HG03060 (cell line): ENCODE measurements at regions not wholly inside any gene's neighbourhood (a gene's known extent, or its start where the extent isn't known, plus 50 kb on each side); places are given as distances from the start of the nearest gene placed in this dataset.

Experiments used
- ATAC-seq: cut with Tn5 transposase; IDR thresholded peaks from one replicate; pipeline ENCODE4 v1.9.1; 2021; ENCODE audit warnings: low read depth, moderate number of reproducible peaks; ENCODE audit not compliant: unreplicated experiment

DNA sequence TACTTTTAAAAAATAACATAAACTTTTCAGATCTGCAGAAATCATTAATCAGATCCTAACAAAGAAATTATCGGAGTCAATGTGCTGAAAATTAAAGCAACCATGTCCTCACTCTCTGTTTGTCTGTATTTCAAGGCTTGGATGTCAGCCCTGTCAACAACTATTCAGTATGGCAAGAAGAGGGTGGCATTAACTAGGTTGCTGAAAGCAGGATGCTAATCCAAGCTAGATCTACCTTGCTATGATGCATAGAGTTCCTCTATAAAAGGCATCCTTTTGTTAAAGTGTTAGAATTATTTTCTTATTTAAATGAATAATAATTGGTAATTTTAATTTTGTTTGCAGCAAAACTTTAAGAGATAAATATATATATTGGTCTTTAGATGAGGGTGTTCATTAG, 800.8 kb downstream of the CDH11 start:
- no peak for ATAC-seq

DNA sequence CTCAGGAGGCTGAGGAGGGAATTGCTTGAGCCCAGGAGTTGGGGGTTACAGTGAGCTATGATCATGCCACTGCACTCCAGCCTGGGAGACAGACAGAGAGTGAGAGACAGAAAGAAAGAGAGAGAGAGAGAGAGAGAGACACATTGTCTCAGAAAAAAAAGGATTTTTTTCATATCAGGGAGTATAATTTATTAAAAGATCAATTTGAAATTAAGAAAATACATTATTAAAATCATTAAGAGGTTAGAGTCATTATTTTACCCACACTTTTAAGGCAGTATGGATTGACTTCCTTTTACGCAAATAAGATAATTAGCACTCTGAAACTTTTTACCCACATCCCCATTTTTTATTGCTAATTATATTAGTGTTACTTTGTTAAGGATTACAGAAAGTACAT, 804.3 kb downstream of the CDH11 start:
- ATAC-seq = no peak

DNA sequence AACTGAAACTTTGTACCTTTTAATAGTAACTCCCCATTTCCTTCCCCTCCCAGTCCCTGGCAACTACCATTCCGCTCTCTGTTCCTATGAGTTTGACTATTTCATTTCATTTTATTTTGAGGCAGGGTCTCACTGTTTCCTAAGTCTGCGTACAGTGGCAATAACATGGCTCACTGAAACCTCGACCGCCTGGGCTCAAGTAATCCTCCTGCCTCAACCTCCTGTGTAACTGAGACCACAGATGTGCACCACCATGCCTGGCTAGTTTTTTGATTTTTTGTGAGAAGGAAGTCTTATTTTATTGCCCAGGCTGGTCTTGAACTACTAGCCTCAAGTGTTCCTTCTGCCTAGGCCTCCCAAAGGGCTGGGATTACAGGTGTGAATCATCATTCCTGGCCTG, 808.1 kb downstream of the CDH11 start:
- ATAC-seq = no peak

DNA sequence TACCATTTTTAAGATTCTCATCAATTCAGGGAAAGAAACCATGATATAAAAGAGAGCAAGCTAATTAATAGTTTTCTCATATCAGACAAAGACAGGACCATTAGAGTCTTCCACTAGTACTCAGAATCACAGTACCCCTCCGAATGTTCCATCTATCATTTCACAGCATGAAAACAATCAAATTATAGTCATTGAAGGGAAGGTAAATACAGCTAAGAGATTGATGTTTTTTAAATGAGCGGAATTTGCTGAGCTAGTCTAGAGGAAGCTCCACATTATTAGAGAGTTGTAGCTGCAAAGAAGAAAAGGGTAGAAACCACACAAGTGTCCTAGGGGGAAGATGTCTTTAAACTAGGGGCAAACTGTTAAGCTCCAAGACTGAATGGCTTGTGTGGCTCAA, 808.9 kb downstream of the CDH11 start:
- no peak for ATAC-seq

DNA sequence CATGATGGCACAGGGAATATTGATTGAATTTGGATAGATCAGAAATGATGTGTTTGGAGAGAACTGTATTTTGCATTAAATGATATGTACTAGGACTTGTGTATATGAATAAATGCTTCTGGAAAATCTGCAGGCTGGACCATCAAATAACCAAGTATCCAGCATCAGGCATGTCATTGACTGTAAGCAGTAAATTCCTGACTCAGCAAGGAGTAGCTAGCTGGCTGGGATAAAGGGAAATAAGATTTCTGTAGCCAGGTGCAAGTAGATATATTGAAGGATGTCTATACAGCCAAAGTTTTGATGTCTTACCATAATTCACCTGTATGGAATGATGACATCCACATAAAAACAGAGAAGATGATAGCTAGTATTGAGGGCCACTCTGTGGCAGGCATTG, 809.6 kb downstream of the CDH11 start:
- no peak for ATAC-seq

DNA sequence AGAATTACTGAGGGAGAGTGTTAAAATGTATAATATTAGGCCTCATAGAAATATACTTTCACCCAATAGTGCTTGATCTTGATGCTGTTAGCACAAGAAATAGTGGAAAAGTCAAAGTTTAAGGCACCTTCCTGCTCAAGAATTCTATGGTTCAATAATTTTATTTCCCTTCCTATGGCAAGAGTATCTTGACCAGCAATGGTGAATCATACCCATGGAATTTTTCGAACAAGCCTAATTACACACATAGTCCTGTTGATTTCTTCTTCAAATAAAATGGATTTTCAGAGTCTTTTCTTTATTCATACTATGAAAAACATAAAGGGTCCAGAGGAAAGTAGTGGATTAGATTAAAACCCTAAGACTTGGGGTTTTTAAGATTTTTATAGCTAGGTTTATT, 810.6 kb downstream of the CDH11 start:
- no peak for ATAC-seq

DNA sequence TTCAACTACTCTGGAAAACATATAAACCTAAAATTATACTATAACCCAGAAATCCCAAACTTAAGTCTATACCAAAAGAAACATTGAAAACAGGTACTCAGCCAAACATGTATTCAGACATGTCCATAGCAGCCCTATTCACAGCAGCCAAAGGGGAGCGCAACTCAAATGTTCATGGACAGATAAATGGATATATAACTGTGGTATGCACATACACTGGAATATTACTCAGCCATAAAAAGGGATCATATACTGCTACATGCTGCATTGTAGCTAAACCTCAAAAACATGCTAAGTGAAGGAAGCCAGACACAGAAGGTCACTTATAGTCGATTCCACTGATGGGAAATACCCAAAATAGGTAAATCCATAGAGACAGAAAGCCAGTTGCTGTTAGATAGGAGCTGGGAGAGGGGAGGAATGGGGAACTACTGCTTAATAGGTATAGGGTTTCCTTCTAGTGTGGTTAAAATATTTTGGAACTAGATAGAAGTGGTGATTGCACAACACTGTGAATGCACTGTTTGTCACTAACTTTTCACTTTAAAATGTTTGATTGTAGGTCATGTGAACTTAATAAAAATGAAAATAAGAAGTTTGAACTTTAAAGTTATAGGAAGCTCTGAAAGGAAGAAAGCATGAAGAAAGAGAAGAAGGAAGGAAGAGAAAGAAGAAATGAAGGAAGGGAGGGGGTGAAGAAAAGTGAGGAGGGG, 812.3 kb downstream of the CDH11 start:
- no peak for ATAC-seq

DNA sequence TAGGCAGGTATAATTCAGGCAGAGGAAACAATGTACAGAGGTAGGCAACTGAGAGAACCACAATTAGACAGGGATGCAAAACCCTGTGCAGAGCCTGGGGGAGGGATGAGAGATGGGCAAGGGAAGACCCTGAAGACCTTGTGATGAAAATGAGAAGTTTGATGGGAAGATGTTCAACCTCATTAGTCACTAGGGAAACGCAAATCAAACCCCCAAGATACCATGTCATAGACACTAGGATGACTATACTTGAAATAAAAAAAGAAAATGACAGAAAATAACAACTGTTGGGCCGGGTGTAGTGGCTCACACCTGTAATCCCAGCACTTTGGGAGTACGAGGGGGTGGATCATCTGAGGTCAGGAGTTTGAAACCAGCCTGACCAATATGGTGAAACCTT, 813.1 kb downstream of the CDH11 start:
- ATAC-seq = no peak

DNA sequence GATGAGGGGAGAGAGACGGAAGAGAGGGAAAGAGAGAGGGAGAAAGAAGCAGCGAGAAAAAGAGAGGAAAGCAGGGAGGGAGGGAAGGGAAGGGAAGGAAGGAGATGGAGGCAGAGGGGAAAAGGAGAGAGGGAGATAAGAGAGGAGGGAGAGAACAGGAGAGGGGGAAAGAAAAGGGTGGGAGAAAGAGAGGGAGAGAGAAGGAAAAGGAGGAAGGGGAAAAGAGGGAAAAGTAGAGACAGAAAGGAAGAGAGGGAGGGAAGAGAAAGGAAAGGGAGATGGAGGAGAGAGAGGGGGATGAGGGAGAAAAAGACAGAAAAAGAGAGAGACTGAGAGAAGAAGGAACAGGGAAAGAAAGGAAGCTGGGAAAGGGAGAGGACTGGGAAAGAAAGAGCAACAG, 814.4 kb downstream of the CDH11 start:
- no peak for ATAC-seq

DNA sequence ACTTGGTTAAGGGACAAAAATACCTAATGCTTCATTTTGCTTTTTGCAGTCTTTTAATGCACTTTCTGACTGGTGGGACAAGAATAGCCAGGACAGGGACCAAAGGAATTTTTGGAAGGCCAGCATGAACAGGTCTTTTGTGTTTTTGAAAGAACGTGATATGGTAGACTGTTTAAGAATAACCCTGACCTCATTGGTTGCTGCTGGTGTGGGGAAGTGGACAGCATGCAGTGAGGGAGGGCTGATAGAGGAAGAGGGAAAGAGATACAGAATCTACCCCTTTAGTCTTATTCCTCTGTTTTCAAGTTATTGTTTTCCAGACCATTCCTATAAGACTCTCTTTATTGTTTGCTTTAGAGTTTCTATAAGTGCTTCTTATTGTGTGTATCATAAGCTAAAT, 816.2 kb downstream of the CDH11 start:
- ATAC-seq = no peak

DNA sequence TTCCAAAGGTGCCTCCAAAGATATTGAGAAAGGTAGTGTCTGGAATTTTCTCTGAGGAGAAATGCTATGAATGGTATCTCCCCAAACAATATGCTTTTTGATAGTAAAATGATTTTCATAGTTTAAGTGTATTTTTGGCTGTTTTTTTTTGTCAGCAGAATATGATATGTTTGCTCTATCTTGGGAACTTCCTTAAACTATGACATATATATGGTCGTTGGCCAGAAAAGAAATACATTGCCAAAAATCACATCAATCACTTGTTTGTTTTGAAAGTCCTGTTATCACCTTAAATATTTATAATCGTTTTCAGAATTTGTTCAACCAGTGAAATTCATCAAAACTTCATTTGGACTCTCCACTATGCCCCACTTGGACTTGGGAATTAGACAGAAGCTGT, 816.9 kb downstream of the CDH11 start:
- no peak for ATAC-seq

DNA sequence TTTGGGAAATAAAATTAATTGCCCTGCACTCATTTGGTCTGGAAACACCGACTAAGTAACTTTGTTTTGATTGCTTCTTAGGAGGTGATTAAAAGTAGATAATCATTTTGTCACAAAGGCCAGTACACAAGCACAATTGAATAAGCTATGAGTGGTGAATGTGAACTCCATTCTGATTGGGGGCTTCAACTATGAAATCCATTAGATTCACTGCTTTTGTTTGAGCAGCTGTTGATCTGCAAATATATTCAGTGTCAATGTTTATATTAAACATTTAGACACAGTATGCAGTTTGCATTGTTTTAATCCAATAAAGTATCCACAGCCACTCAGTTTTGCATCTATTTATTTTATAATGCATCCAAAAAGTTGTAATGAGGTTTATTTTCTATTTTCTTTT, 817.5 kb downstream of the CDH11 start:
- no peak for ATAC-seq

DNA sequence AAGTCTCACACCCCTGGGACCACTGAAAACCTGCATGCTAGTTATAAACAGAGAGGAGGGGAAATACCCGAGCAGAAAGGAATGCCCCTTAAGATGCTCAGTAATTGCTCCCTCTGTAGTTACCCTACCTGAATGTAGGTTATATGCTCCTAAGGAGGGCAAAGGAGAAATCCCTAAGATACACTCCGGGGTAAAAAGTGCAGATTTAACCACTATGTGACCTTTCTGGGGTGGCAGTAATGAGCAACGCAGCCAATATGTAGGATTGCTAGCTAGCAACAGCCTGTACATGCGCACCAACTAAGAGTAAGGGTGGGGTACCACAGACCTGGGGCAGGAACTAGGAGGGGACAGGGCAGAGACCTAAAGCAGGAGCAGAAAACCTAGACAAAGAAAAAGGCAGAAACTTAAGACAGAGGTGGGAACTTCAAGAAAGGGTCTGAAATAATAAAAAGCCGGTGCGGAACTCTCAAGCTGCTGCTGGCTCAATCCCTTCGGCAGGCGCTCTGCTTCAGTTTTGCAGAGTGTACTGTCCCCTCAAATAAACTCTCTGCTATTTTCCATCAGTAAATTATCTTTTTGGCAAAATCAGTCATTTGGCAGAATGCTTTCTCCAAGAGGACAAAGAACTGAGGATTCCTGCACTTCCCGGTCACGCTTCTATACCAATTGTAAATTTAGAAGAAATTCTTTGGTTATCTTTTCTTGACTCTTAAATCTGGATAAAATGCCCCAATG, 823.8 kb downstream of the CDH11 start:
- no peak for ATAC-seq

DNA sequence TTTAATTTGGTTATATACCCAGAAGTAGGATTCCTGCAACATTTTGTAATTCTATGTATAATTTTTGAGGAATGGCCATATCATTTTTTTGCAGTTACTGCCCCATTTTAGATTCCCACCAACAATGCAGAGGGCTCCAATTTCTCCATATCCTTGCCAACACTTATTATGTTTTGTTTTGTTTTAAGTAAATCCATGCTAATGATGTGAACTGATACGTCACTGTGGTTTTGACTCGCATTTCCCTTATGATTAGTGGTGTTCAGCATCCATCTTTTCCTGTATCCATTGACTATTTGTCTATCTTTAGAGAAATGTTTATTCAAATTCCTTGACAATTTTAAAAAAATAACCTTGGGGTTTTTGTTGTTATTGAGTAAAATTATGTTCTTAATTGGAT, 826.4 kb downstream of the CDH11 start:
- ATAC-seq = no peak

DNA sequence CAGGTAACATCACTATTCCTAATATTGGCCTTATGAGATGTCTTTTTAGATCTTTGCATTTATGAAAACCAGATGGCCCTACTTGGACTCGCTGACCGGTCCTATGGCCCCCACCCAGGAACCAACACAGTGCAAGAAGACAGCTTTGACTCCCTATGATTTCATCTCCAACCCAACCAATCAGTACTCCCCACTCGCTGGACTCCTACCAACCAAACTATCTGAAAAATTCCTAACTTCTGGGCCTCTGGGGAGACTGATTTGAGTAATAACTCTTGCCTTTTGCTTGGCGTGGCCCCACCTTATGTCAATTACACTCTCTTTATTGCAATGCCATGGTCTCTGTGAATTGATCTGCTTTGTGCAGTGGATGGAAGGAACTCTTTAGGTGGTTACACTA, 828.9 kb downstream of the CDH11 start:
- ATAC-seq = no peak

DNA sequence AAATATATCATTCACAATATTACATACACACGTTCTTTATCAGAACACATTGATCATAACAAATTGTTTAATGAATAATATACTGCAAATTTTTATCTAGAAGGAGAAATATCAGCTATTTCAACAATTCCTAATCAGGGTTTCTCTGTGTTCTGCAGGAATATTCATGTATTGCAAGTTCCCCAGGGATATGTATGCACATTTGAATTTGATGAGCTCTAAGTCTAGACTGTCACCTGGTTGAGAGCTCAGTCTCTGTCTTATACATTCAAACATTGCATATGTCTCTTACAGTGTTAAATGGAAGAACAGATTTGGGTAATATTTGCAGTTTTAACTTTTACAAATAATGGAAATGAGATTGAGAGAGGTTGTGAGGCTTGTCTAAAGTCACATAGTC, 829.7 kb downstream of the CDH11 start:
- no peak for ATAC-seq

DNA sequence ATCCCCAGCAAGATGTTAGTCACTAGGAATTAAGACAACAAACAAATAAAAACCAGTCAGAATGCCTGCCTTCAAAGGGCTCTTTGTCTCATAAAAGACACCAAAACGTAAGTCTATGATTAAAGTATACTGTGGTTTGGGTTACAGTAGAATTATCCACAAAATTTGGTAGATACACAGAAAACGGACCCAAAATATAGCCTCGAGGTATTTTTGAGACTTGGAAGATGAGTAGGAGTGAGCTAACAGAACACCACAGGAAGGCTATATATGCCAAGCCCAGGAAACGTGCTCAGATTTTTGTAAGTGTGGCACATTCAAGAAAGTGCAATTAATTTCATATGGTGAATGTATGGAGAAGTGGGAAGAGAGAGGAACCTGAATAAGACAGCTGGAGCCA, 831.4 kb downstream of the CDH11 start:
- ATAC-seq = no peak

DNA sequence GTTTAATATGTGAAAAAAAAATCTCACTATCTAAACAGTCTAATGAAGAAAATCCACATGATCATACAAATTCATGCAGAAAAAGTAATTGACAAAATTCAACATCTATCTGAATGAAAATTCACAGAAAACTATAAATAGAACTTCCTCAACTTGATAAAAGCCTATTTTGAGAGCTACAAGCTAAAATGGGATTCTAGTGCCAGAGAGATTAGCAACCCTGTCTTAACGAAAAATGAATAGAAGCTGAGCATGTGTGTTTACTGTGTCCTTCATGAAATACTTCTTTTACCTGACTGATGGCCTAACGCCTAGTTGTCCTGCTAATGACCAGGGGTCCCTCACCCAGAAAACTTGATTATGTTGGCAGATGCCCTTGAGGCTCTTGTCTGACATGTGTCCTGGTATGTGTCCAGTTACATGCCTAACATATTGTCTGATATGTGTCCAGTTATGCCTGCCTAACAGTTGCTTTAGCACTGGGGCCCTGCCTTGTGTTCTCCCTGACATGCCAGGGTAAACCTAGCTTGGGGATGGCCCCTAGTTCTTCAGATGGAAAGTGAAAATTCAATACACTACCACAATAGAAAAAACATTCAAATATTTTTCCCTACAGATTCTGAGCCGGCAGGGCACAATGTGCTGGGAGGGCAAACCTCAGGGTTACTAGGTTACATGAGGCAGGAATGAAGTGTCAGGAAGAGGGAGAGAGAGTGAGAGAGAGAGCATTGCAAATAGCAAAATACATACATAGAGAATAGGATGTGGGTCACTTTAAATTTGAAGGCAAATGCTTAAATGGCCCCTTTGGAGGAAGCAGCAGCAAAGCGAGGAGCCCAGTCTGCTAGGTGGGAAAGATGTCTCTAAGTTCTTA, 834.0 kb downstream of the CDH11 start:
- ATAC-seq = no peak

DNA sequence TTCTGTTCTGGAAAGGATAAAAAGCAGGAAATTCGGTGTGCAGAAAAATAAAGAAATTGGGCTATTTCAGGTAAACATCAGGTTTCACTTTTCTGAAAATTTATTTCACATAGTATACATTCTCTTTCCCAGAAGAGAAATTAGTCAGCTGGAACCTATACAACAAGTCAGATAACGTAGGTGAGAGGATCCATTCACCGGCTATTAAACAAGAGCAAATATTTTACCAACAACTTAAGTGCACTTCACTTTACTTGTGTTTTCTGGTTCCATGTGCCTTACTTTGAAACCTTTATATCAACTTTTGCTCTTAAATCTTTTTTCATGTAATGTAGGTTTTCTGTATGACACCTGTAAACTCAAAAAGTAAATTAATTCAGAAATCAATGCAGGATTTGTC, 839.7 kb downstream of the CDH11 start:
- ATAC-seq = no peak

DNA sequence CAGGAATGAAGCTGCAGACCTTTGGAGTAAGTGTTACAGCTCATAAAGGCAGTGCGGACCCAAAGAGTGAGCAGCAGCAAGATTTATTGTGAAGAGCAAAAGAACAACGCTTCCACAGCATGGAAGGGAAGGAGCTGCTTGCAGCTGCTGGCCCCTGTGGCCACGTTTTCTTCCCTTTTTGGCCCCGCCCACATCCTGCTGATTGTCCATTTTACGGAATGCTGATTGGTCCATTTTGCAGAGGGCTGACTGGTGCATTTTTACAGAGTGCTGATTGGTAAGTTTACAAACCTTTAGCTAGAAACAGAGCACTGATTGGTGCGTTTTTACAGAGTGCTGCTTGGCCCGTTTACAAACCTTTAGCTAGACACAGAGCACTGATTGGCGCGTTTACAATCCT, 841.5 kb downstream of the CDH11 start:
- no peak for ATAC-seq

DNA sequence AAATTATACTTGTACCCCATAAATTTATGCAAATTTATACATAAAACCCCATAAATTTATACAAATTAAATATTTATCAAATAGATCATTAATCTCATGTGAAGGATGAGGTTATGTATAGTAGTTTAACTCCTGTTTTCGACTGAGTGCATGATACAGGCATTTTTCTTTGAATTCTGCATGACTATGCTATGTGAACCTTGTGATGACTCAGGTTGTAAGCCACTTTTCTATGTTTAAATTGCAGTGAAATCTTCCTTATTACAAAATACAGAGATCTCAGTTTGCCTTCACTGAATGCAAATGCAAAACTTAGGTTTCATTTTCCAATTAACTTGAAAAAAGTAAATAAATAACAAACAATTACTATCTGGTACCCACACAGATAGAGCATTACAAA, 843.7 kb downstream of the CDH11 start:
- no peak for ATAC-seq
